HEK293T (cell line): ENCODE measurements at regions not wholly inside any gene's neighbourhood (a gene's known extent, or its start where the extent isn't known, plus 50 kb on each side); places are given as distances from the start of the nearest gene placed in this dataset.

ENCODE experiments used
- ARNT ChIP-seq: fragments of 450-650 bp; IDR thresholded peaks from 2 replicates; pipeline ENCODE4 v1.6.1; 2017; ENCODE audit warnings: mild to moderate bottlenecking
- BHLHE40 ChIP-seq: fragments of 450-650 bp; IDR thresholded peaks from 2 replicates; pipeline ENCODE4 v1.6.1; 2016; ENCODE audit warnings: mild to moderate bottlenecking, moderate library complexity, borderline replicate concordance
- CTBP1 ChIP-seq: fragments of 450-650 bp; IDR thresholded peaks from 2 replicates; pipeline ENCODE4 v1.6.1; 2016; ENCODE audit warnings: borderline replicate concordance
- ELF4 ChIP-seq: fragments of 450-650 bp; IDR thresholded peaks from 2 replicates; pipeline ENCODE4 v1.6.1; 2017; ENCODE audit warnings: antibody characterized with exemption
- FOXA1 ChIP-seq: fragments of 450-650 bp; IDR thresholded peaks from 2 replicates; pipeline ENCODE4 v1.6.1; 2016; ENCODE audit warnings: mild to moderate bottlenecking
- FOXM1 ChIP-seq: fragments of 450-650 bp; IDR thresholded peaks from 2 replicates; pipeline ENCODE4 v1.6.1; 2017; ENCODE audit warnings: mild to moderate bottlenecking, borderline replicate concordance
- HDGF ChIP-seq: fragments of 450-650 bp; IDR thresholded peaks from 2 replicates; pipeline ENCODE4 v1.6.1; 2017; ENCODE audit warnings: antibody characterized with exemption, borderline replicate concordance
- PKNOX1 ChIP-seq: fragments of 450-650 bp; IDR thresholded peaks from 2 replicates; pipeline ENCODE4 v1.6.1; 2016
- SP1 ChIP-seq: fragments of 450-650 bp; IDR thresholded peaks from 2 replicates; pipeline ENCODE4 v1.6.1; 2017
- SUZ12 ChIP-seq: fragments of 450-650 bp; IDR thresholded peaks from 2 replicates; pipeline ENCODE4 v1.6.1; 2016; ENCODE audit warnings: mild to moderate bottlenecking
- TARDBP ChIP-seq: fragments of 450-650 bp; IDR thresholded peaks from 2 replicates; pipeline ENCODE4 v1.6.1; 2016
- ZNF384 ChIP-seq: fragments of 450-650 bp; IDR thresholded peaks from 2 replicates; pipeline ENCODE4 v1.6.1; 2016

- TF ChIP-seq BHLHE40, result no peak
- no peak for TF ChIP-seq SP1
- TF ChIP-seq TARDBP, result no peak
- TF ChIP-seq CTBP1, result no peak
- no peak for TF ChIP-seq SUZ12
- no peak for TF ChIP-seq HDGF
- no peak for TF ChIP-seq ELF4
- no peak for TF ChIP-seq PKNOX1
- no peak for TF ChIP-seq ARNT
- no peak for TF ChIP-seq ZNF384
- no peak for TF ChIP-seq FOXA1
- no peak for TF ChIP-seq FOXM1
These were observed 470.5 kb upstream of the THBS1 start for GRCh38 chr15:39110336-39110735.
